Stimulated activated CD4-positive, alpha-beta T cell treated with anti-CD3 and anti-CD28 coated beads, Interleukin-15, amount 100 ng/mL, for 1 hour (primary cell): ENCODE measurements at regions not wholly inside any gene's neighbourhood (a gene's known extent, or its start where the extent isn't known, plus 50 kb on each side); places are given as distances from the start of the nearest gene placed in this dataset.
A peak's percentile ranks its signal among the peaks of the same experiment; 100 is the strongest.

Source experiments
- DNase-seq, 2 donors: peaks; one replicate each; pipeline ENCODE4 v3.0.0-alpha.2; 2020; ENCODE audit warnings: low read depth in 1 of 2, low spot score in 1 of 2

GRCh38 chr6:26284537-26285142 lies 80.4 kb upstream of the BTN3A2 start:
- DNase-seq = peak in 1 of 2 donors; percentile 37

GRCh38 chr6:26285143-26286134 lies 79.6 kb upstream of the BTN3A2 start:
- DNase-seq = peak; percentile 82 to 85

- DNase-seq = peak; percentile 53 to 58
These were observed 78.7 kb upstream of the BTN3A2 start for GRCh38 chr6:26286168-26286877.

GRCh38 chr6:26288155-26288554 lies 76.8 kb upstream of the BTN3A2 start:
- no peak for DNase-seq

GRCh38 chr6:26290941-26291340 lies 74.1 kb upstream of the BTN3A2 start:
- DNase-seq = no peak

- DNase-seq = no peak
These were observed 72.3 kb upstream of the BTN3A2 start for GRCh38 chr6:26292709-26293108.

GRCh38 chr6:26294302-26294701 lies 70.7 kb upstream of the BTN3A2 start:
- DNase-seq = no peak

- DNase-seq = no peak
These were observed 69.1 kb upstream of the BTN3A2 start for GRCh38 chr6:26295691-26296555.

- DNase-seq = no peak
These were observed 68.5 kb upstream of the BTN3A2 start for GRCh38 chr6:26296556-26296856.

- no peak for DNase-seq
These were observed 67.9 kb upstream of the BTN3A2 start for GRCh38 chr6:26296857-26297648.

GRCh38 chr6:26299286-26300042 lies 65.5 kb upstream of the BTN3A2 start:
- no peak for DNase-seq

GRCh38 chr6:26300043-26300331 lies 65.0 kb upstream of the BTN3A2 start:
- no peak for DNase-seq

GRCh38 chr6:26300359-26300758 lies 64.6 kb upstream of the BTN3A2 start:
- DNase-seq = no peak

GRCh38 chr6:26300828-26301227 lies 64.2 kb upstream of the BTN3A2 start:
- DNase-seq = no peak

- DNase-seq = no peak
These were observed 63.4 kb upstream of the BTN3A2 start for GRCh38 chr6:26301638-26302037.

GRCh38 chr6:26302941-26303559 lies 61.9 kb upstream of the BTN3A2 start:
- DNase-seq = no peak

GRCh38 chr6:26304213-26304796 lies 60.7 kb upstream of the BTN3A2 start:
- DNase-seq = no peak

- DNase-seq = peak; percentile 48 to 52
These were observed 60.0 kb upstream of the BTN3A2 start for GRCh38 chr6:26304797-26305640.
